ENCODE measurements at regions not wholly inside any gene's neighbourhood (a gene's known extent, or its start where the extent isn't known, plus 50 kb on each side); places are given as distances from the start of the nearest gene placed in this dataset.

DNA sequence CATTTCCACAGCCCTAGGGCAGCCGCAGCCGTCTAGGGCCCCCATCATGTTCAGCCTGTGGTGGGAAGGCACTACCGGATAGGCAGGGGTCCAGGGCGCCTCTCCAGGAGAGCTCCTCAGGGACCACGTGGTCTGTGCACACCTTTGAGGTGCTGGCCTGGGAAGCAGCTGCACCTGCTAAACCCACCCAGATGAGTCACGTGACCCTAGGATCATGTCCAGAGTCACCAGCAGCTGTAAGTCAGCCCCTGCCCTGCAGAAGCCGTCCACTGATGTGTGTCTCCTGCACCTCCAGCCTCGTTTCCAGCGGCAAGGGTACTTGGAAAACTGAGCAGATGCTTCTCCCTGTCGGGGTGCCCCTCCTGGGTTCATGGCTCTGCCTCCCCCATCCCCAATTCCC is 682.6 kb upstream of the SALL3 start:
- DNase-seq: no peak
- no peaks in the 10 kb centered on the region for H3K36me3 ChIP-seq
- H3K27me3 ChIP-seq: no peaks in the 10 kb centered on the region
- no peaks in the 10 kb centered on the region for H3K9me3 ChIP-seq
- no peak overlapping the region for H3K27ac ChIP-seq
- H3K4me3 ChIP-seq: no peak overlapping the region
- H3K4me1 ChIP-seq: no peaks in the 10 kb centered on the region
- TF ChIP-seq, protein P1, sequence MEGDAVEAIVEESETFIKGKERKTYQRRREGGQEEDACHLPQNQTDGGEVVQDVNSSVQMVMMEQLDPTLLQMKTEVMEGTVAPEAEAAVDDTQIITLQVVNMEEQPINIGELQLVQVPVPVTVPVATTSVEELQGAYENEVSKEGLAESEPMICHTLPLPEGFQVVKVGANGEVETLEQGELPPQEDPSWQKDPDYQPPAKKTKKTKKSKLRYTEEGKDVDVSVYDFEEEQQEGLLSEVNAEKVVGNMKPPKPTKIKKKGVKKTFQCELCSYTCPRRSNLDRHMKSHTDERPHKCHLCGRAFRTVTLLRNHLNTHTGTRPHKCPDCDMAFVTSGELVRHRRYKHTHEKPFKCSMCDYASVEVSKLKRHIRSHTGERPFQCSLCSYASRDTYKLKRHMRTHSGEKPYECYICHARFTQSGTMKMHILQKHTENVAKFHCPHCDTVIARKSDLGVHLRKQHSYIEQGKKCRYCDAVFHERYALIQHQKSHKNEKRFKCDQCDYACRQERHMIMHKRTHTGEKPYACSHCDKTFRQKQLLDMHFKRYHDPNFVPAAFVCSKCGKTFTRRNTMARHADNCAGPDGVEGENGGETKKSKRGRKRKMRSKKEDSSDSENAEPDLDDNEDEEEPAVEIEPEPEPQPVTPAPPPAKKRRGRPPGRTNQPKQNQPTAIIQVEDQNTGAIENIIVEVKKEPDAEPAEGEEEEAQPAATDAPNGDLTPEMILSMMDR (IDR thresholded peaks at IDR 0.05): no peak
- TF ChIP-seq POLR2A (IDR thresholded peaks at IDR 0.05): no peak

DNA sequence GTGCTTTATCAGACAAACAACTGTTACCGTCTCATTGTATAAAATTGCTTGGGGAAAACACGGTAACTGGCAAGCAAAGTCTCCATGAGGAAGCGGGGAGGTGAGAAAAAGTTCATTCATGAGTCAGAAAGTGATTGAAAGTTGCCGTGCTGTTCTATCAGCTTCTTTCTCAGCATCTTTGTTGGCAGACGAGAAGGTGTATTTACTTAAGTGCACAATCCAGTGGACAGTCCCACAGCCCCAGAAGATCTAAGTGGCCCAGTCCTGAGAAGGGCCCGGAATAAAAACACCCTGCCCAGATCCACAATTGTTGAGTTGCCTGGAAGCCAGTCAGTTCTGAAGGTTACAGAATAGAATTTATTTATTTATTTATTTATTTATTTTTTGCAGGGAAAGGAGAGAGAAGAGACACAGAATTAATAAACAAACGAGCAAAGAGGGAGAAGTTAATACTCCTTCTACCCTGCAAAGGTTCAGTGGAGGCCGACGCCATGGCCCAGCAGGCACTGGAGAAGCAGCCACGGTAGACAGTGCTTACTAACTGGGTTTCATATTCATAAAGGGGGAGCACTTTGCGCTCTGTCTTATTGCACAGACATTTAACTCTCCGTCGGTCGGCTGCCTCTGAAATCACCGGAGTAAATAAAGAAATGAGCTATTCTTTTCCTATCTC is 676.0 kb upstream of the SALL3 start:
- Histone ChIP-seq H3K4me1 (no peaks in the 10 kb centered on the region), H3K4me3 (no peak overlapping the region), H3K27me3 (no peaks in the 10 kb centered on the region), H3K27ac (no peak overlapping the region), H3K36me3 (no peaks in the 10 kb centered on the region), H3K9me3 (no peaks in the 10 kb centered on the region)
- no peak for DNase-seq
- TF ChIP-seq, protein P1 (IDR thresholded peaks at IDR 0.05): no peak
- no peak for TF ChIP-seq POLR2A (IDR thresholded peaks at IDR 0.05)

DNA sequence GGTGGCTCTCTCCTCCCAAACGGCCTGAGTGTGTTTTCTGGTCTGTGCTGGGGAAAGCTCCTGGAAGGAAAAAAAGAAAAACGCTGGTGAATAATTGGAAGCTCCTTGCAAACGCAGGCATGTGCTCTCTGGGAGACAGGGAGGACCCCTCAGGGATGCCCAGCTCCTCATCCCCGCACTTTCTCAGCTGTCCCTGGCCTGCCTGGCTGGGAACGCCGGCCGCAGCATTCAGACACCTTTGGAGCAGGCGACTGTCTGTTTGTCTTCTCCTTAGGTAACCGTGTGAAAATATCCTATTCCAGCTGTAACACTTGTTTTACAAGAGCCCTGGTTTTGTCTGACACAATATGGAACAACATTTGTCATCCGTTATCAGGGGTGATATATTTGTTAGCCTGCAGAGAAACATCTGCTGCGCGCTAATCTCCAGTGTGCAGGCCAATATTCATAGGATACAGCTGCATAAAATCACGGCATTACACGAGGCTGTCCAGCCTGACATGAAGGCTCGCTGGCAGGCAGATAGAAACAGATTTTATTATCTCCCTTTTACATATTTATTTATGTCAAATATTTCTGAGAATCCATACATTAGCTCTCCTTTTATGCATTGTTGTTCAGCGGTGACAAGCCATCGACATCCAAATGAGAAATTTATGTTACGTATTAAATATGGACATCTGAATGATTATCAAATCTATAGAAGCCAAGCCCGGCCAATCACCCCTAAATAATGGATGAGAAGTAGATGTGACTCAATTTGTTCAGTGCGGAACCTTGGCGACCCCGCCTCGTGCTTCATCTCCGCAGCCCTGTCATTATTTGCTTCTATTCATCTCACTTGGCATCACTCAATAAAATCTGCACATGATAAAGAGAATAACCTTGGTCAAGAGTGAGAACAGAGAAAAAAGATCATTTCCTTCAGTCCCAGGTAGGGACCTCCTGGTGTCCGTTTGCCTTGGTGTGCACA is 675.1 kb upstream of the SALL3 start:
- H3K4me3 ChIP-seq: no peak overlapping the region

GRCh38 chr18:78305789-78306188 is 673.8 kb upstream of the SALL3 start:
- no peaks in the 10 kb centered on the region for H3K4me1 ChIP-seq
- H3K27me3 ChIP-seq: no peaks in the 10 kb centered on the region
- no peaks in the 10 kb centered on the region for H3K36me3 ChIP-seq
- no peak overlapping the region for H3K27ac ChIP-seq
- H3K9me3 ChIP-seq: no peaks in the 10 kb centered on the region
- H3K4me3 ChIP-seq: no peak overlapping the region
- no peak for DNase-seq
- TF ChIP-seq POLR2A (IDR thresholded peaks at IDR 0.05): no peak
- TF ChIP-seq, protein P1 (IDR thresholded peaks at IDR 0.05): no peak

More for the DNA sequence above, 675.1 kb upstream of the SALL3 start:
- Histone ChIP-seq H3K9me3 (no peaks in the 10 kb centered on the region), H3K27ac (no peak overlapping the region), H3K4me1 (no peaks in the 10 kb centered on the region), H3K36me3 (no peaks in the 10 kb centered on the region), H3K27me3 (no peaks in the 10 kb centered on the region)
- TF ChIP-seq, protein P1 (IDR thresholded peaks at IDR 0.05): no peak
- TF ChIP-seq POLR2A (IDR thresholded peaks at IDR 0.05): no peak
- no peak for DNase-seq

- DNase-seq: no peak
- TF ChIP-seq POLR2A (IDR thresholded peaks at IDR 0.05): no peak
- TF ChIP-seq, protein P1 (IDR thresholded peaks at IDR 0.05): no peak
- Histone ChIP-seq H3K27me3 (no peaks in the 10 kb centered on the region), H3K9me3 (no peaks in the 10 kb centered on the region), H3K4me3 (no peak overlapping the region), H3K36me3 (no peaks in the 10 kb centered on the region), H3K4me1 (no peaks in the 10 kb centered on the region), H3K27ac (no peak overlapping the region)
Observed at GRCh38 chr18:78309307-78309706, 670.3 kb upstream of the SALL3 start.
